Breast epithelium (tissue), 4 donors: ENCODE measurements at regions not wholly inside any gene's neighbourhood (a gene's known extent, or its start where the extent isn't known, plus 50 kb on each side); places are given as distances from the start of the nearest gene placed in this dataset.

Source experiments
- DNase-seq, 2 donors: peaks; one replicate each; pipeline ENCODE4 v3.0.0-alpha.2; 2019; ENCODE audit warnings: low spot score in 2 of 2
- H3K27ac ChIP-seq, 2 donors: fragments of 200-600 bp; sonication (generic) in 1 of 2; one replicate each; pipeline ENCODE4 v1.5.1; 2016 to 2019; ENCODE audit warnings: mild to moderate bottlenecking in 1 of 2
- H3K27me3 ChIP-seq, 2 donors: fragments of 200-600 bp; sonication (generic) in 1 of 2; one replicate each; pipeline versions ENCODE4 v1.5.1 to v1.6.0; 2017 to 2019; ENCODE audit warnings: control low read depth in 1 of 2, mild to moderate bottlenecking in 1 of 2
- H3K36me3 ChIP-seq: fragments of 200-600 bp; one replicate; pipeline ENCODE4 v1.5.1; 2019
- H3K4me1 ChIP-seq, 2 donors: fragments of 200-600 bp; sonication (generic); one replicate each; pipeline ENCODE4 v1.5.1; 2016 to 2019; ENCODE audit warnings: control low read depth in 1 of 2
- H3K4me3 ChIP-seq, 3 donors: fragments of 200-600 bp; sonication (generic); 1 replicate in 2 of 3; 2 replicates in 1 of 3; pipeline ENCODE4 v1.5.1; 2016 to 2019; ENCODE audit warnings: mild to moderate bottlenecking in 3 of 3, moderate library complexity in 2 of 3
- H3K9me3 ChIP-seq, 2 donors: fragments of 200-600 bp; sonication (generic) in 1 of 2; one replicate each; pipeline ENCODE4 v1.5.1; 2016 to 2019; ENCODE audit warnings: control low read depth in 1 of 2
- CTCF ChIP-seq, 3 donors: fragments of 450-650 bp; IDR thresholded peaks; one replicate each; pipeline ENCODE4 v1.5.1; 2016 to 2017; ENCODE audit warnings: antibody characterized with exemption in 3 of 3, mild to moderate bottlenecking in 3 of 3, moderate library complexity in 3 of 3
- POLR2A ChIP-seq: fragments of 450-650 bp; IDR thresholded peaks from one replicate; pipeline ENCODE4 v1.6.1; 2016; ENCODE audit warnings: antibody characterized with exemption, mild to moderate bottlenecking, moderate library complexity
- POLR2AphosphoS5 ChIP-seq, 3 donors: sonication (generic); formaldehyde crosslinking; IDR thresholded peaks; one replicate each; pipeline ENCODE4 v1.6.1; 2017; ENCODE audit warnings: antibody characterized with exemption in 3 of 3
- intact Hi-C: fragments of 100-400 bp; cut with DNase I; formaldehyde crosslinking; loops from one replicate; pipeline ENCODE4 v1.15.1; 2023; ENCODE audit warnings: low total_unique reads

GRCh38 chr4:81666491-81666890 is 194.8 kb upstream of the RASGEF1B start:
- H3K27me3 ChIP-seq = no peaks in the 10 kb centered on the region
- no peak for DNase-seq
- intact Hi-C loops = no loop called here

GRCh38 chr4:81665649-81666048 is 193.9 kb upstream of the RASGEF1B start:
- no peaks in the 10 kb centered on the region for H3K9me3 ChIP-seq
- no peak for DNase-seq
- H3K36me3 ChIP-seq = no peaks in the 10 kb centered on the region
- intact Hi-C loops = no loop called here
- H3K27ac ChIP-seq = no peak overlapping the region
- TF ChIP-seq POLR2AphosphoS5 (IDR thresholded peaks at IDR 0.05) (no peak), POLR2A (no peak), CTCF (IDR thresholded peaks at IDR 0.05) (no peak)
- H3K27me3 ChIP-seq = no peaks in the 10 kb centered on the region
- peaks cover 0 to 5% of the 10 kb centered on the region in 2 donors for H3K4me1 ChIP-seq
- H3K4me3 ChIP-seq = no peak overlapping the region

More at GRCh38 chr4:81666491-81666890, 194.8 kb upstream of the RASGEF1B start:
- no peak for TF ChIP-seq POLR2AphosphoS5 (IDR thresholded peaks at IDR 0.05)
- no peak for TF ChIP-seq CTCF (IDR thresholded peaks at IDR 0.05)
- TF ChIP-seq POLR2A = no peak
- Histone ChIP-seq H3K9me3 (no peaks in the 10 kb centered on the region), H3K36me3 (no peaks in the 10 kb centered on the region), H3K4me1 (peaks cover 0 to 5% of the 10 kb centered on the region in 2 donors), H3K4me3 (no peak overlapping the region), H3K27ac (no peak overlapping the region)

- TF ChIP-seq POLR2A (no peak), CTCF (IDR thresholded peaks at IDR 0.05) (no peak), POLR2AphosphoS5 (IDR thresholded peaks at IDR 0.05) (no peak)
- Histone ChIP-seq H3K27me3 (no peaks in the 10 kb centered on the region), H3K4me3 (no peak overlapping the region), H3K27ac (no peak overlapping the region), H3K9me3 (no peaks in the 10 kb centered on the region), H3K36me3 (no peaks in the 10 kb centered on the region), H3K4me1 (peaks cover 0 to 5% of the 10 kb centered on the region in 2 donors)
- no peak for DNase-seq
- intact Hi-C loops = no loop called here
These were observed 193.3 kb upstream of the RASGEF1B start for GRCh38 chr4:81665045-81665444.

GRCh38 chr4:81664079-81664478 is 192.4 kb upstream of the RASGEF1B start:
- intact Hi-C loops = no loop called here
- Histone ChIP-seq H3K27me3 (no peaks in the 10 kb centered on the region), H3K36me3 (no peaks in the 10 kb centered on the region), H3K27ac (no peak overlapping the region), H3K4me1 (peaks cover 0 to 5% of the 10 kb centered on the region in 2 donors), H3K9me3 (no peaks in the 10 kb centered on the region), H3K4me3 (no peak overlapping the region)
- DNase-seq = no peak
- no peak for TF ChIP-seq CTCF (IDR thresholded peaks at IDR 0.05)
- TF ChIP-seq POLR2AphosphoS5 (IDR thresholded peaks at IDR 0.05) = no peak
- TF ChIP-seq POLR2A = no peak

- Histone ChIP-seq H3K27me3 (no peaks in the 10 kb centered on the region), H3K27ac (no peak overlapping the region), H3K36me3 (no peaks in the 10 kb centered on the region), H3K9me3 (no peaks in the 10 kb centered on the region), H3K4me1 (peaks cover 0 to 5% of the 10 kb centered on the region in 2 donors), H3K4me3 (no peak overlapping the region)
- DNase-seq = no peak
- intact Hi-C loops = no loop called here
- TF ChIP-seq POLR2A = no peak
- TF ChIP-seq POLR2AphosphoS5 (IDR thresholded peaks at IDR 0.05) = no peak
- TF ChIP-seq CTCF (IDR thresholded peaks at IDR 0.05) = no peak
These were observed 191.7 kb upstream of the RASGEF1B start for GRCh38 chr4:81663368-81663767.
